LoVo (cell line): ENCODE measurements at regions not wholly inside any gene's neighbourhood (a gene's known extent, or its start where the extent isn't known, plus 50 kb on each side); places are given as distances from the start of the nearest gene placed in this dataset.

ENCODE experiments used
- DNase-seq: peaks from one replicate; pipeline ENCODE4 v3.0.0-alpha.2; 2016; ENCODE audit warnings: low spot score

GRCh38 chr2:144607891-144608521, 88.1 kb upstream of the ZEB2 start:
- DNase-seq, result no peak

GRCh38 chr2:144607099-144607498, 87.2 kb upstream of the ZEB2 start:
- DNase-seq, result no peak

- no peak for DNase-seq
These were observed 86.7 kb upstream of the ZEB2 start for GRCh38 chr2:144606466-144607095.

GRCh38 chr2:144605231-144605840, 85.4 kb upstream of the ZEB2 start:
- DNase-seq, result no peak

GRCh38 chr2:144603334-144603733, 83.4 kb upstream of the ZEB2 start:
- no peak for DNase-seq

GRCh38 chr2:144598906-144599305, 79.0 kb upstream of the ZEB2 start:
- DNase-seq, result no peak

GRCh38 chr2:144597894-144598593, 78.1 kb upstream of the ZEB2 start:
- DNase-seq, result no peak

- no peak for DNase-seq
These were observed 77.5 kb upstream of the ZEB2 start for GRCh38 chr2:144597388-144597787.

- no peak for DNase-seq
These were observed 76.4 kb upstream of the ZEB2 start for GRCh38 chr2:144596073-144596871.

- no peak for DNase-seq
These were observed 75.8 kb upstream of the ZEB2 start for GRCh38 chr2:144595686-144596072.

GRCh38 chr2:144595279-144595678, 75.4 kb upstream of the ZEB2 start:
- no peak for DNase-seq

GRCh38 chr2:144593803-144594202, 73.9 kb upstream of the ZEB2 start:
- DNase-seq, result no peak

- no peak for DNase-seq
These were observed 72.8 kb upstream of the ZEB2 start for GRCh38 chr2:144592500-144593256.

- DNase-seq, result no peak
These were observed 67.4 kb upstream of the ZEB2 start for GRCh38 chr2:144587306-144587705.

- DNase-seq, result no peak
These were observed 66.6 kb upstream of the ZEB2 start for GRCh38 chr2:144586476-144586875.

GRCh38 chr2:144583741-144584453, 64.0 kb upstream of the ZEB2 start:
- DNase-seq, result no peak

GRCh38 chr2:144583381-144583729, 63.4 kb upstream of the ZEB2 start:
- no peak for DNase-seq

- no peak for DNase-seq
These were observed 62.9 kb upstream of the ZEB2 start for GRCh38 chr2:144582651-144583380.

GRCh38 chr2:144580521-144581161, 60.7 kb upstream of the ZEB2 start:
- no peak for DNase-seq

GRCh38 chr2:144579556-144579955, 59.6 kb upstream of the ZEB2 start:
- no peak for DNase-seq
